ENCODE measurements at regions not wholly inside any gene's neighbourhood (a gene's known extent, or its start where the extent isn't known, plus 50 kb on each side); places are given as distances from the start of the nearest gene placed in this dataset.

- TF ChIP-seq POLR2AphosphoS5 (IDR thresholded peaks at IDR 0.05; ENCODE audit: low read depth) (no peak), CTCF (IDR thresholded peaks at IDR 0.05; ENCODE audit: insufficient read depth, low read length) (no peak), REST (IDR thresholded peaks at IDR 0.05; ENCODE audit: insufficient replicate concordance, low read depth) (no peak), GABPA (IDR thresholded peaks at IDR 0.05; ENCODE audit: low read depth) (no peak), SPI1 (IDR thresholded peaks at IDR 0.05; ENCODE audit: borderline replicate concordance, low read depth) (no peak)
Measured at GRCh38 chr2:121880283-121880682, 124.8 kb downstream of the TSN start.

Measured in HL-60 (cell line).